ENCODE measurements at regions not wholly inside any gene's neighbourhood (a gene's known extent, or its start where the extent isn't known, plus 50 kb on each side); places are given as distances from the start of the nearest gene placed in this dataset.

DNA sequence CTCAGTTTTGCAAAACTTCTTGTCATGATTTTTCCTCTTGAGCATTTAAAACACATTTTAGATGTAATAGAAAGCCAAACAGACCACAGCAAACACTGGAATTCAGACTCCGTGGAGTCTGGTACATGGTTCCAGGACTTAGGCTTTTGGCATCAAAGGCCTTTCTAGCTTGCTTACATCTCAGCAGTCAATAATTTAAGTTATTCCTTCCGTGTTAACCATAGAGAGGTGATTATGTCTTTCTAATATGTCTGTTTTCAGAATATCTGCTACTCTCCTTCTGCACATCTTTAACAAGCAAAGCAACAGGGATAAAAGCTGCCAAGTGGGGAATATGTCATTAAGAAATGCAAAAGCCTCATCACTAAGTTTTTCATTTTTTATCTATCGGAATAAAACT lies 171.7 kb upstream of the CRBN start:
- TF ChIP-seq POLR2A (IDR thresholded peaks at IDR 0.05; ENCODE audit: low read depth, low read length) (no peak), POLR2AphosphoS5 (IDR thresholded peaks at IDR 0.05; ENCODE audit: low read depth, low read length) (no peak), TAF1 (IDR thresholded peaks at IDR 0.05; ENCODE audit: low read depth, low read length) (no peak), POU2F2 (IDR thresholded peaks at IDR 0.05; ENCODE audit: low read depth, low read length) (no peak)
